ENCODE measurements at regions not wholly inside any gene's neighbourhood (a gene's known extent, or its start where the extent isn't known, plus 50 kb on each side); places are given as distances from the start of the nearest gene placed in this dataset.

- no peaks in the 10 kb centered on the region for H3K4me1 ChIP-seq (ENCODE audit: control insufficient read depth, insufficient read depth, low read length, poor library complexity, severe bottlenecking)
- no peak overlapping the region for H3K4me3 ChIP-seq (ENCODE audit: extremely low read depth, insufficient read depth, low read length, poor library complexity, severe bottlenecking)
- no peaks in the 10 kb centered on the region for H3K9me3 ChIP-seq (ENCODE audit: control insufficient read depth, low read length)
- no peak overlapping the region for H3K27ac ChIP-seq (ENCODE audit: low read depth, low read length, severe bottlenecking)
- no peaks in the 10 kb centered on the region for H3K36me3 ChIP-seq (ENCODE audit: control insufficient read depth, insufficient read depth, low read length)
- WGBS, 2 experiments (ENCODE audit: insufficient coverage in 2 of 2) = 42 to 89% methylated on average over 1 to 2 of the region's 2 CpGs
Measured at GRCh38 chr6:68317366-68317765, 317.7 kb upstream of the ADGRB3 start.

GRCh38 chr6:68313911-68314310 lies 321.2 kb upstream of the ADGRB3 start:
- Histone ChIP-seq H3K27ac (ENCODE audit: low read depth, low read length, severe bottlenecking) (no peak overlapping the region), H3K4me3 (ENCODE audit: extremely low read depth, insufficient read depth, low read length, poor library complexity, severe bottlenecking) (no peak overlapping the region)
- WGBS, 2 experiments (ENCODE audit: insufficient coverage in 2 of 2) = 100% methylated on average over 1 of the region's 1 CpG; no CpG with 5 or more reads in 1 of the 2 experiments

GRCh38 chr6:68307301-68307700 lies 327.8 kb upstream of the ADGRB3 start:
- WGBS, 2 experiments (ENCODE audit: insufficient coverage in 2 of 2) = no CpG with 5 or more reads among the region's 1 CpG
- Histone ChIP-seq H3K4me1 (ENCODE audit: control insufficient read depth, insufficient read depth, low read length, poor library complexity, severe bottlenecking) (no peaks in the 10 kb centered on the region), H3K36me3 (ENCODE audit: control insufficient read depth, insufficient read depth, low read length) (no peaks in the 10 kb centered on the region), H3K9me3 (ENCODE audit: control insufficient read depth, low read length) (no peaks in the 10 kb centered on the region), H3K27ac (ENCODE audit: low read depth, low read length, severe bottlenecking) (no peak overlapping the region), H3K4me3 (ENCODE audit: extremely low read depth, insufficient read depth, low read length, poor library complexity, severe bottlenecking) (no peak overlapping the region)

More at GRCh38 chr6:68313911-68314310, 321.2 kb upstream of the ADGRB3 start:
- H3K9me3 ChIP-seq (ENCODE audit: control insufficient read depth, low read length) = no peaks in the 10 kb centered on the region
- H3K4me1 ChIP-seq (ENCODE audit: control insufficient read depth, insufficient read depth, low read length, poor library complexity, severe bottlenecking) = no peaks in the 10 kb centered on the region
- no peaks in the 10 kb centered on the region for H3K36me3 ChIP-seq (ENCODE audit: control insufficient read depth, insufficient read depth, low read length)

- Histone ChIP-seq H3K4me1 (ENCODE audit: control insufficient read depth, insufficient read depth, low read length, poor library complexity, severe bottlenecking) (no peaks in the 10 kb centered on the region), H3K4me3 (ENCODE audit: extremely low read depth, insufficient read depth, low read length, poor library complexity, severe bottlenecking) (no peak overlapping the region), H3K36me3 (ENCODE audit: control insufficient read depth, insufficient read depth, low read length) (no peaks in the 10 kb centered on the region), H3K9me3 (ENCODE audit: control insufficient read depth, low read length) (no peaks in the 10 kb centered on the region), H3K27ac (ENCODE audit: low read depth, low read length, severe bottlenecking) (no peak overlapping the region)
Measured at GRCh38 chr6:68296126-68296525, 339.0 kb upstream of the ADGRB3 start.

GRCh38 chr6:68282646-68283045 lies 352.4 kb upstream of the ADGRB3 start:
- H3K9me3 ChIP-seq (ENCODE audit: control insufficient read depth, low read length) = no peaks in the 10 kb centered on the region
- H3K27ac ChIP-seq (ENCODE audit: low read depth, low read length, severe bottlenecking) = no peak overlapping the region
- H3K4me3 ChIP-seq (ENCODE audit: extremely low read depth, insufficient read depth, low read length, poor library complexity, severe bottlenecking) = no peak overlapping the region
- WGBS, 2 experiments (ENCODE audit: insufficient coverage in 2 of 2) = no CpG with 5 or more reads among the region's 1 CpG
- no peaks in the 10 kb centered on the region for H3K36me3 ChIP-seq (ENCODE audit: control insufficient read depth, insufficient read depth, low read length)
- no peaks in the 10 kb centered on the region for H3K4me1 ChIP-seq (ENCODE audit: control insufficient read depth, insufficient read depth, low read length, poor library complexity, severe bottlenecking)

GRCh38 chr6:68279793-68280557 lies 355.1 kb upstream of the ADGRB3 start:
- Histone ChIP-seq H3K9me3 (ENCODE audit: control insufficient read depth, low read length) (no peaks in the 10 kb centered on the region), H3K27ac (ENCODE audit: low read depth, low read length, severe bottlenecking) (no peak overlapping the region), H3K4me3 (ENCODE audit: extremely low read depth, insufficient read depth, low read length, poor library complexity, severe bottlenecking) (no peak overlapping the region), H3K4me1 (ENCODE audit: control insufficient read depth, insufficient read depth, low read length, poor library complexity, severe bottlenecking) (no peaks in the 10 kb centered on the region), H3K36me3 (ENCODE audit: control insufficient read depth, insufficient read depth, low read length) (no peaks in the 10 kb centered on the region)
- WGBS, 2 experiments (ENCODE audit: insufficient coverage in 2 of 2) = 90 to 100% methylated on average over 2 to 3 of the region's 3 CpGs

GRCh38 chr6:68273297-68273696 lies 361.8 kb upstream of the ADGRB3 start:
- Histone ChIP-seq H3K27ac (ENCODE audit: low read depth, low read length, severe bottlenecking) (no peak overlapping the region), H3K36me3 (ENCODE audit: control insufficient read depth, insufficient read depth, low read length) (no peaks in the 10 kb centered on the region), H3K4me1 (ENCODE audit: control insufficient read depth, insufficient read depth, low read length, poor library complexity, severe bottlenecking) (no peaks in the 10 kb centered on the region), H3K9me3 (ENCODE audit: control insufficient read depth, low read length) (no peaks in the 10 kb centered on the region), H3K4me3 (ENCODE audit: extremely low read depth, insufficient read depth, low read length, poor library complexity, severe bottlenecking) (no peak overlapping the region)

- H3K27ac ChIP-seq (ENCODE audit: low read depth, low read length, severe bottlenecking) = no peak overlapping the region
- WGBS, 2 experiments (ENCODE audit: insufficient coverage in 2 of 2) = no CpG with 5 or more reads among the region's 2 CpGs
Measured at GRCh38 chr6:68256391-68256790, 378.7 kb upstream of the ADGRB3 start.

GRCh38 chr6:68252632-68253031 lies 382.4 kb upstream of the ADGRB3 start:
- Histone ChIP-seq H3K4me1 (ENCODE audit: control insufficient read depth, insufficient read depth, low read length, poor library complexity, severe bottlenecking) (no peaks in the 10 kb centered on the region), H3K27ac (ENCODE audit: low read depth, low read length, severe bottlenecking) (no peak overlapping the region), H3K4me3 (ENCODE audit: extremely low read depth, insufficient read depth, low read length, poor library complexity, severe bottlenecking) (no peak overlapping the region), H3K36me3 (ENCODE audit: control insufficient read depth, insufficient read depth, low read length) (no peaks in the 10 kb centered on the region), H3K9me3 (ENCODE audit: control insufficient read depth, low read length) (no peaks in the 10 kb centered on the region)
- 90% methylated on average over 2 of the region's 2 CpGs; no CpG with 5 or more reads in 1 of the 2 experiments for WGBS, 2 experiments (ENCODE audit: insufficient coverage in 2 of 2)

More at GRCh38 chr6:68256391-68256790, 378.7 kb upstream of the ADGRB3 start:
- H3K9me3 ChIP-seq (ENCODE audit: control insufficient read depth, low read length) = no peaks in the 10 kb centered on the region
- no peaks in the 10 kb centered on the region for H3K36me3 ChIP-seq (ENCODE audit: control insufficient read depth, insufficient read depth, low read length)
- H3K4me1 ChIP-seq (ENCODE audit: control insufficient read depth, insufficient read depth, low read length, poor library complexity, severe bottlenecking) = no peaks in the 10 kb centered on the region
- H3K4me3 ChIP-seq (ENCODE audit: extremely low read depth, insufficient read depth, low read length, poor library complexity, severe bottlenecking) = no peak overlapping the region

- no peak overlapping the region for H3K27ac ChIP-seq (ENCODE audit: low read depth, low read length, severe bottlenecking)
- no peak overlapping the region for H3K4me3 ChIP-seq (ENCODE audit: extremely low read depth, insufficient read depth, low read length, poor library complexity, severe bottlenecking)
- 100% methylated on average over 1 of the region's 4 CpGs; no CpG with 5 or more reads in 1 of the 2 experiments for WGBS, 2 experiments (ENCODE audit: insufficient coverage in 2 of 2)
- H3K9me3 ChIP-seq (ENCODE audit: control insufficient read depth, low read length) = no peaks in the 10 kb centered on the region
- no peaks in the 10 kb centered on the region for H3K4me1 ChIP-seq (ENCODE audit: control insufficient read depth, insufficient read depth, low read length, poor library complexity, severe bottlenecking)
- no peaks in the 10 kb centered on the region for H3K36me3 ChIP-seq (ENCODE audit: control insufficient read depth, insufficient read depth, low read length)
Measured at GRCh38 chr6:68247782-68248181, 387.3 kb upstream of the ADGRB3 start.

GRCh38 chr6:68240726-68241125 lies 394.4 kb upstream of the ADGRB3 start:
- H3K36me3 ChIP-seq (ENCODE audit: control insufficient read depth, insufficient read depth, low read length) = no peaks in the 10 kb centered on the region
- no peak overlapping the region for H3K4me3 ChIP-seq (ENCODE audit: extremely low read depth, insufficient read depth, low read length, poor library complexity, severe bottlenecking)
- no peaks in the 10 kb centered on the region for H3K4me1 ChIP-seq (ENCODE audit: control insufficient read depth, insufficient read depth, low read length, poor library complexity, severe bottlenecking)
- H3K9me3 ChIP-seq (ENCODE audit: control insufficient read depth, low read length) = no peaks in the 10 kb centered on the region
- H3K27ac ChIP-seq (ENCODE audit: low read depth, low read length, severe bottlenecking) = no peak overlapping the region
